NCI-H2227 (cell line): ENCODE measurements at regions not wholly inside any gene's neighbourhood (a gene's known extent, or its start where the extent isn't known, plus 50 kb on each side); places are given as distances from the start of the nearest gene placed in this dataset.
A peak's percentile ranks its signal among the peaks of the same experiment; 100 is the strongest.
"Not testable (repeated sequence)": the region's sequence is repeated elsewhere in the genome, so short reads cannot be mapped to it uniquely, and the experiment has no call there.

Source experiments
- DNase-seq: peaks from one replicate; lab custom pipeline; 2025; ENCODE audit not compliant: unreplicated experiment; lab: John Stamatoyannopoulos, UW

- DNase-seq = no peak
These were observed 155.4 kb downstream of the SEC23IP start for GRCh38 chr10:120047926-120048325.

DNA sequence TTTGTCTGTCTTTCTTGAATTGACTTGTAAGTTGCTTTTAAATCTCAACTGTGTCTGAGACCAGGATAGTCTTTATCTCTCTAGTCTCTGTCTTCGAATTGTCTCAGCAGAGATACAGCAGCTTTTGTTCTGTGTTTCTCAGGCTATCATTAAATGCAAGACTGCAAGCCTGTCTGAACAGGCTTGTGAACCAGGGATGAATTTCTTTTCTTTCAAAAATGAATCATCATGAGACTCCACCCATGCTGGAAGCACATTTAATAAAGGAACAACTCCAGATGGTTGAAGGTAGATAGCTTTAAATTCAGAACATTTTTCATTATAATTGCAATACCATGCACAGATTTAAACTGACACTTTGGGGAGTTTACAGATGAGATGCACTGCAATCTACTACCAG lies 155.9 kb downstream of the SEC23IP start:
- peak; percentile 2 for DNase-seq

DNA sequence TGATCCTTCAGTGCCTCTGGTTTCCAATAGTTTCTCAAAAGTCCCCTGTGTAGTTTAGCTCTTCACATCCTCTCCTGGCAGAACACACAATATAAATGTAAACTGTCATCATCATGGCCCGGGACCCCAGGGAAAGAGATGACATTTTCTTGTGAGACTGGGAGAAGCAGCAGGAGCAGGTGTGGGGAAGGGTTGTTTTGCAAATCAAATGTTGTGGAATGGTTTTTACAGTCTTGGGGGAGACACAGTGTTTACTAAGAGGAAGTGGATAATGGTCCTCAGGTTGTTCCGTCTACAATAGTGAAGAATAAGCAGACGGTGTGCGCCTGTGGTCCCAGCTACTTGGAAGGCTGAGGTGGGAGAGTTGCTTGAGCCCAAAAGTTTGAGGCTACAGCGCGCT lies 159.1 kb downstream of the SEC23IP start:
- no peak for DNase-seq

- no peak for DNase-seq
These were observed 160.6 kb downstream of the SEC23IP start for GRCh38 chr10:120052964-120053702.

DNA sequence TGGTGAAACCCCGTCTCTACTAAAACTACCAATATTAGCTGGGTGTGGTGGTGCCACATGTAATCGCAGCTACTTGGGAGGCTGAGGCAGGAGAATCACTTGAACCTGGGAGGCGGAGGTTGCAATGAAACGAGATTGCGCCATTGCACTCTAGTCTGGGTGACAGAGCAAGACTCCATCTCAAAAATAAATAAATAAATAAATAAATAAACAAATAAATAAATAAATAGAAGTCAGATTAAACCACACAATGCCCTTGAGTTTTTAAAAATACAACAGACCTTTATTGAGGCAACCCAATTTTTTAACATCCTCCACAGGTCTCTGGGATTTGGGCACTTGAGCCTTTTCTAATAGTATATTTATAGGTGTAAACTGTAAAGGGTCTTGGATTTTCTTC lies 167.3 kb downstream of the SEC23IP start:
- DNase-seq = not testable (repeated sequence)

DNA sequence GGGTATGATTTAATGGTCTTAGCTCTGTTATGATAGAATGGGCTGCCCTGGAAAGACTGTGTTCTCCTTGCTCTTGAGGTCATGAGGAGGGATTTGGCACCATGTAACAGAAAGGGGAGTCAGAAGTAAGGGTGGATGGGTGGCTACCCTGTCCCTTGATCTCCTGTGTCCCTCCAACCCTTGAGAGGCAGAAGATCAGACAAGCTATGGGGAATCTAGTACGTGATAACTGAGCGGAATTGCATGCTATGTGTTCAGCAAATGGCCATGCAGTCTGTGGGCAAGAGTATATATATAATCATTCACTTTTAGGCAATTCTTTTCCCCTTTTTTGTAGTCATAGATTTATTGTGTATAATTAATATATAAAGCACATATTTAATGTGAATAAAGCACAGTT lies 174.9 kb downstream of the SEC23IP start:
- no peak for DNase-seq

DNA sequence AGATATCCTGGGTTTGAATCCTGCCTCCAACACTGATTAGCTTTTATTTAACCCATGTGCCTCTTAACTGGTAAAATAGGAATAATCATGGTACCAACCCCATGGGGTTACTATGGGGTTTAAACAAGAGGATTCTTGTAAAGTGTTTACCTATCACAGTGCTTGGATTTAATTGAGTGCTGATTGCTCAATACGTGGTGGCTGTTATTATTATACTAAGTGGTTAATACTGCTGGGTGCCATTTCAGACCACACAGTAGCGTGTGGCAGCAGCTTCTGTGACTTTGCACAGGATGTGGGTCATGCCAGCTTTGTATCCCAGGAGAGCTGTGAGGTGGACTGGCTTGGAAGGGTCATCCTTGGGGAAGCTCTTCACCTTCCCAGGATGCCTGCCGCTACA lies 177.2 kb downstream of the SEC23IP start:
- no peak for DNase-seq

- no peak for DNase-seq
These were observed 182.8 kb downstream of the SEC23IP start for GRCh38 chr10:120075349-120075748.

DNA sequence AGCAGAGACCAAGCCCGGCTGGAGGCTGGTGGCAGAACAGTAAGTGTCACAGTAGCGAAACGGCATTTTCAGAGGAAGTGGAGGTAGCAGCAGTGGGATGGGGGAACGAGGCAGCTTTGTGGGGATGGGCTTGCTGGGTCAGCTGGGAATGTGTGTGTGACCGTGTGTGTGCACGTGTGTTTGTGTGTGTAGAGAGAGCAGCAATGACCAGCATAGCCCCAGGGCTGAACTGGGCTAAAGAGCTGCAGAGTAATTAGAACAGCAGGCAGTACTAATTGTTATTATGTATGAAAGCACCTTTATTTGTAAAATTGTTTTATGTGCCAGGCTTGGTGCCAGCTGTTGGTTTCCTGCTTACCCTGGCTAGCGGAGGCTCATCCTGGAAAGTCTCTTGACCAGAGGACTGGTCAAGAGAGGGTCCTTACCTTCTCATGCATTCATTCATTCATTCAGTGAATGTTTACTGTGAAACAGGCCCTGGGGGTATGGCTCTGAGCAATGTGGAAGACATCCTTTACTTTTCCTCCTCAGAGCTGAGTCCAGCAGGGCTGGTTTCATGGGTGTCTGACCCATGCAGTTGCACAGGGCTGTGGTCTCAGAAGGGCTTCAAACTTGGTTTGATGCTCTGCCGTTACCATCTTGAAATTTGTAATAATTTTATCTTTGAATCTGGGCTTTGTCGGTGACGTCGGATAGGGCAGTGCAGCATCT lies 184.6 kb downstream of the SEC23IP start:
- no peak for DNase-seq

GRCh38 chr10:120077707-120078492 lies 185.4 kb downstream of the SEC23IP start:
- peak; percentile 6 for DNase-seq

DNA sequence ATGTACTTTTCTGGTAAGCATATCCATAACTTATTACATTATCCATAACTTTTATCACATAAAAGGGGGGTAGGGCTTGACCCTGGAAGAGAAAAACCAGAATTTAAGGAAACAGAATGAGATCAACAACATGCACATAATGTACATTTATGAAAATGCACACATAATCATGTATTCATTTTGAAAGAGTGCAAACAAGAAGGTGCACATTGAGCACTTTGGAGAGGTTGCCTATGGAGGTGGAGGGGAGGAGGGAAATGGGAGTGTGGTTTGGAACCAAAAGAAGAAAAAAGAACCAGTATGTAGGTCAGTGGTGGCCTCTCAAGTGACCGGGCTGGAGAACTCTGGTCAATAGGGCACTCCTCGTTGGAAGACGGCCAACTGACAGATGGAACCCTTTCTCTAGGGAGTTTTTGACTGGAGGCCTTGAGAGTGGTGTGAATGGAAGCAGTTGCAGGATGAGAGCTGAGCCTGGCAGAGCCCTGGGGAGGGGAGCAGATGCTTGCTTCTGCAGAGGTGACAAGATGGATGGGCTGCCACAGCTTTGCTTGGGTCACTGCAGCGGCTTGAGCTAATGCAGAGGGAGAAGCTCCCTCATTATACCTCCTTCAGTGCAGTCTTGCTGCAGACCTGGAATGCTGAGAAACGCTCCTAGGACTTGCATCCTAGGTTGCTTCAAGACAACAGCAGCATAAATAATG lies 192.7 kb downstream of the SEC23IP start:
- DNase-seq = peak; percentile 41

- peak; percentile 50 for DNase-seq
These were observed 193.5 kb downstream of the SEC23IP start for GRCh38 chr10:120086066-120086465.

GRCh38 chr10:120087109-120087508 lies 194.6 kb downstream of the SEC23IP start:
- no peak for DNase-seq

DNA sequence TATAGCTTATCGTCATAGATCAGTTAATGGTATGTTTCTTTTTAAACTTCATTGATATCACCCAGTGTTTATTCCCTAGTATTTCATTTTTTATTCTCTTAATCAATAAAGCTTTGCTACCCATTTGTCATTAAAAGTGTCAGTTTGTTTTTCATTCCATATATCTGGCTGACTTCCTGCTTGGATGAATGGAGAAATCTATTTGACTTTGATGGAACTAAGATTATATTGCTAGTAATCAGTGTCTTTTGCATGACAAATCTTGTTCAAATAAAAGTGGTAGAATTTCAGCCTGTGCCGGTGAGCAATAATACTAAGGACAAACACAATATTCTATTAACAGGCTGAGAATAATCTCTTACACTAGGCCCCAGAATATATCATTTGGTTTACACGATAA lies 203.3 kb downstream of the SEC23IP start:
- no peak for DNase-seq

GRCh38 chr10:120097766-120098165 lies 205.2 kb downstream of the SEC23IP start:
- DNase-seq = no peak

DNA sequence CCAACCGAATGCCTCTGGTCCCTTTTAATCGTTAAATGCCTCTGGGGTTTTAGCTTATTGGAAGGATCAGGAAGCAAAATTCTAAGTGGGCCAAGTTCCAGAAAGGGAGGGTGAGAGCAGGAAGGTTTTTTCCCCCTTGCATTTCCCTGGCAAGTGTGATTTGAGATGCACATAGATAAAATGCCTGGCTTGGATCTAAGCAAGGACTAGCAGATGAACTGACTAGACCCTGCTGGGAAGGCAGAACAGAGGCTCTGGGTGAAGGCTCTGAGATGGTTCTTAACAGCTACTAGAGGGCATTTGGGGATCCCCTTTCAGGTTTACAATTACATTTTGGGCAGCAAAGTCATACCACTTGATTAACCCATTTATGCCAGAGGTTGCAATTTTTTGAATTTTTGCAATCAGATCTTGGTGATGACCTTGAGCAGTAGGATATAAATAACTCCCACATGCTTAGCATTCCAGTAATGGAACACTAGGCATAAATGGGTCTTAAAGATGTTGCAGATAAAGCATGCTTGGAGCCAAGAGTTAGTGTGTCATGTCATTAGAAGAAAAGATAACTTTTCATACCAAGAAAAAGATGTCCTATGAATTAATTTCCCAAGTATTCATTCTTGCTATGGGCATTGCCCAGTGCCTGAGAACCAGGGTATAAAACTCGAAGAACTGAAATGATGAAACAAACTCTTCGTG lies 205.9 kb downstream of the SEC23IP start:
- DNase-seq = no peak

DNA sequence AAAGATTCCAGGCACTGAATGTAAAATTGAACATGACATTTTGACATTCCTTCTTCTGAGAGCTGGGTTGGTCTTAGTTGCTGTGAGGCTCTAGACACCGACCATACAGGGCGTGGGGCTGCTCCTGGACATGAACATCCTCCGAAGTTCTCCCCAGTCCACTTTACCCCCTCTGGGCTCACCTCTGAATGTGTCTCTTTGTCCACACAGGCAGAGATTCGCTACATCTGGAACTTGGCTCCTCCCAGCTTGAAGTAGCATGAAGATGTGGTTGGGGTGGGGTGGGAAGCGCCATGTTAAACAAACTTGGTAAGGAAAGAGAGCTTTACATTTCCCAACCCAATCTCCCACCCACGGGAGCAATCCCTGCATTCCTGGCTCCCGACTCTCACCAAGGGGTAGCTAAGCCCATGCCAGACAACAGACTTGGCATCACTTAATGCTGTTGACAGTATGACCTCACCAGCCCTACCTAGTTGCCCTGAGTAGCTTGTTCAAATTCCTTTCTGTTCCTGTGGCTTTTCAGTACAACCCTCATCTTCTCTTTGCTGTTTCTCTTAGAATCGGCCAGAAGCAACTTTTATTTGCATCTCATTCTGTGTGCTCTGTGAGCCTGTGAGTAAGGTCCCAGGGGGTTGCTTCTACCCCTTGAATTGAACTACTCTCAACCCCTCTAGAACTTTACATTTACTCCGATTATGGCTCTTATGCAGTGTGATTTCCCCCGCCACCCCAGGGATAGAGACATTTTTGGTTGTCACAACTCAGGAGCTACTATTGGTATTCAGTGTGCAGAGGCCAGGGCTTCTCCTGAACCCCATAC lies 211.4 kb downstream of the SEC23IP start:
- DNase-seq = no peak

GRCh38 chr10:120105001-120105400 lies 212.5 kb downstream of the SEC23IP start:
- DNase-seq = no peak

DNA sequence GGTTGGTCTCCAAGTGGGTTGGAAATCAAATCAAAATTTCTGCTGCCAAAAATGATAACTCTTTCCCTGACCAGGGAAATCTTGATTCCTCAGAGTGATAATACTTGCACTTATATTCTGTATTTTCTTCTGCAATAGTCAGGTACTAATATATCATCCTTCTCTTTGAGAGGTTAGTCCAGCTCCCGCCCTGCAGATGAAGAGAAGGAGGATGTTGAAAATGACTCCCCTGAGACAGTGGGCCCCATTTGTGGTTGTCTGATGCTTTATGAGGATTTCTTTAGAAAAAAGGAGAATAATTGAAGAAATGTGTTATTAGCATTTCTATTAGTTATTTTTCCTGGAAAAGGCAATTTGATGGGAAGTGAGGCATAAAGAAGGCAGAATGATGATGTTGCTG lies 213.0 kb downstream of the SEC23IP start:
- DNase-seq = no peak

DNA sequence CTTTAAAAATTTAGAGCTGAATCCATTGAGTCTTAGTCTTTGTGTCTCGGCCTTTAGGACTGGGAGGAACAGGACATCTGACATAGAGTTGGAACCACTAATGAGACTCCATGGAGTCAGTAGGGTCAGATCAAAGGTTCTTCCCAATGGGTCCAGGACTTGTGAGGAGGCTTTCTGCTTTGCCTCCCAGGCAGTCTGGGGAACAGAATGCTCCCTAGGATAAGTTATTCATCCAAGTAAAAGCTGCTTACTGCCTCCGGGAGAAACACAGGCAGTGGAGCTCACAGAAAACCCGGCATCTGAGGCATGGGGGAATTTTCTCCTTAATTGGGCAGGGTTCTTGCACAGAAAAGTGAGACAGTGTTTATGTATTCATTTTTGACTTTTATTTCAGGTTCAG lies 216.4 kb downstream of the SEC23IP start:
- DNase-seq = no peak
